ENCODE measurements at regions not wholly inside any gene's neighbourhood (a gene's known extent, or its start where the extent isn't known, plus 50 kb on each side); places are given as distances from the start of the nearest gene placed in this dataset.
"Not testable (repeated sequence)": the region's sequence is repeated elsewhere in the genome, so short reads cannot be mapped to it uniquely, and the experiment has no call there.

DNA sequence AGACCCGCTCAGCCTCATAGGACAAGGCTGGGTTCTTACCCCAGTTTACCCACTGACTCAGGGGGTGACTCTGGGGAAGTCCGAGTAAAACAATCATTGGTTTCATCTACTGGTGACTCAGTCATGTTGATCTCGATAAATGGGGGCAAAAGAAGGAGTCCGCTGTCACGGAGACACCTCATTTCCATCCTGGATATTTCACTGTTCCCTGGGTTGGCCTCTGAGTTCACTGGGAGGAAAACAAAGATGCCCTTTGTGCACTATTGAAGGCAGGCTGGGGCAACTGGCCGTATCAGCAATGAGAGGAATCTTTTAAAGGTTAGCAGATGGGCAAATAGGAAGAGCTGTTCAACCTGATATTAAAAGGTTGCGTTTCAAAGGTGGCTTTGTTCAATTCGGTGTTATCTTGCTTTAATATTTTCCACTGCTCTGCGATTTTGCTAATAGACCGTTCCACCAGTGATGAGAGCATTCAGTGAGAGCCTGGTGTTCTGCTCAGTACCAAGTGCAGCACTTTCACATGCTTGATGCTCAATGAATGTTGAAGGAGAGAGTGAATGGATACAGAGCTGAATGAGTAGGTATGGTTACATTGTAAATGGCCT, 110.2 kb upstream of the EGFLAM start:
- Histone ChIP-seq H3K36me3 (ENCODE audit: insufficient read depth, low read length) (no peaks in the 10 kb centered on the region), H3K4me1 (ENCODE audit: insufficient read depth, low read length) (no peaks in the 10 kb centered on the region), H3K9me3 (ENCODE audit: low read length) (no peaks in the 10 kb centered on the region), H3K27me3 (ENCODE audit: control insufficient read depth in 1 of 2, insufficient read depth in 2 of 2, low read length in 2 of 2) (no peaks in the 10 kb centered on the region), H3K27ac (ENCODE audit: low read depth, low read length) (no peak overlapping the region), H3K9ac (ENCODE audit: low read length) (no peak overlapping the region), H3K4me3 (ENCODE audit: low read depth in 1 of 2, low read length in 2 of 2) (no peak overlapping the region)

DNA sequence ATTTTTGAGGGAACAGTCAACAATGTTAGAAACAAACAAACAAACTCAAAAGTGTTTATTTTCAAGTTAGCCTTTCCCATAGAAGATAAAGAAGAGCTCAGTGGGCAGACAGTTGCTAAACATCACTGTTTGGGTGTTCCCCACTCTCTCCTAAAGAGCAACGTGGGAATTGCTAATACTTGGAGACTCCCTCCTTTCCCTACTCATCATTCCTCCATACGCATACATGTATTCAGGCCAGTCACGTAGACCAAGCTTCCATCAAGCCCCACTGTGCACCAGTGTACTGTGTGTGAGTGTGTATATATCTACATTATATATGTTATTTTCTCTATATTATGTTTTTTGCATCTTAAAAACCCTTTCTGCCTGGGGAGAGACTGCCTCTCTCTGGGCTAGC, 115.0 kb upstream of the EGFLAM start:
- Histone ChIP-seq H3K27me3 (ENCODE audit: control insufficient read depth in 1 of 2, insufficient read depth in 2 of 2, low read length in 2 of 2) (no peaks in the 10 kb centered on the region), H3K4me3 (ENCODE audit: low read depth in 1 of 2, low read length in 2 of 2) (no peak overlapping the region), H3K4me1 (ENCODE audit: insufficient read depth, low read length) (no peaks in the 10 kb centered on the region)

DNA sequence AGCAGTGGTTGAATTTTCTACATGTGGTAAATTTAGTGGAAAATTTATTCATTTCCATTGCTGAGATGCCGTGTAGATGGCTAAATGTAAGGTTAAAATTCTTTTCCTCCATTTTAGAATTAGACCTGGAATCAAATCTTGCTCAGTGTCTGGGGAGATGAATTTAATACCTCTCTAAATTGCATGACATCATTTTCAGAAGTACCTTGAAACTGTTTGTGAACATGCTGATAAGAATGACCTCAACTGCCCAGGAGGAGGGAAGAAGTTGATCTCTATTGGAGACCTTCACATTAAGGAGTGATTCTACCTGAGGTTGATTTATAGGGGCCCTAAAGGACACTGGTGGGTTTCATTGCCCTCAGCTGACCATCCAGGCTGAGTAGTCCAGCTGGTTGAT, 116.7 kb upstream of the EGFLAM start:
- Histone ChIP-seq H3K4me3 (ENCODE audit: low read depth in 1 of 2, low read length in 2 of 2) (no peak overlapping the region), H3K9ac (ENCODE audit: low read length) (no peak overlapping the region), H3K9me3 (ENCODE audit: low read length) (no peaks in the 10 kb centered on the region), H3K36me3 (ENCODE audit: insufficient read depth, low read length) (no peaks in the 10 kb centered on the region), H3K27ac (ENCODE audit: low read depth, low read length) (no peak overlapping the region), H3K4me1 (ENCODE audit: insufficient read depth, low read length) (no peaks in the 10 kb centered on the region), H3K27me3 (ENCODE audit: control insufficient read depth in 1 of 2, insufficient read depth in 2 of 2, low read length in 2 of 2) (no peaks in the 10 kb centered on the region)

More for the DNA sequence above, 115.0 kb upstream of the EGFLAM start:
- no peak overlapping the region for H3K27ac ChIP-seq (ENCODE audit: low read depth, low read length)
- H3K9me3 ChIP-seq (ENCODE audit: low read length) = no peaks in the 10 kb centered on the region
- H3K36me3 ChIP-seq (ENCODE audit: insufficient read depth, low read length) = no peaks in the 10 kb centered on the region
- no peak overlapping the region for H3K9ac ChIP-seq (ENCODE audit: low read length)

DNA sequence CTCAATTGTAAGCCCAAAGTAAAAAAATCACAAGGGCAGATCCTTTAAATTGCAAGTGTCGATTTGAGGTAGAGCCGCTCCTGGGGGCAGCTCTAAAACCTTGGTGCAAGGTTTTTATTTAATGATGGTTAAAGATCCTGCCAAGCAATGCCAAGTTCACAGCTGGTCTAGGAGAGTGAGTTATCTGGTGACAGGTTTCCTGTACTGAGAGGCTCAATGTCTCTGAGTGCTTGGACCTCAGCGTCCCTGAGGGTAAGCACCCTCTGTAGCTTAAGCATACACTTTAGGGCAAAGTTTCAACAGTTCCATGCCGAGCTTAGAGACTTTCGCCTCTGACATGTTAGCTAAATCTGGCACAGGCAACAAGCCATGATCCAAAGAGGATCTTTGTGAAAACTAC, 119.8 kb upstream of the EGFLAM start:
- Histone ChIP-seq H3K4me1 (ENCODE audit: insufficient read depth, low read length) (no peaks in the 10 kb centered on the region), H3K9ac (ENCODE audit: low read length) (no peak overlapping the region), H3K9me3 (ENCODE audit: low read length) (no peaks in the 10 kb centered on the region), H3K27ac (ENCODE audit: low read depth, low read length) (no peak overlapping the region), H3K4me3 (ENCODE audit: low read depth in 1 of 2, low read length in 2 of 2) (no peak overlapping the region), H3K27me3 (ENCODE audit: control insufficient read depth in 1 of 2, insufficient read depth in 2 of 2, low read length in 2 of 2) (no peaks in the 10 kb centered on the region), H3K36me3 (ENCODE audit: insufficient read depth, low read length) (no peaks in the 10 kb centered on the region)

DNA sequence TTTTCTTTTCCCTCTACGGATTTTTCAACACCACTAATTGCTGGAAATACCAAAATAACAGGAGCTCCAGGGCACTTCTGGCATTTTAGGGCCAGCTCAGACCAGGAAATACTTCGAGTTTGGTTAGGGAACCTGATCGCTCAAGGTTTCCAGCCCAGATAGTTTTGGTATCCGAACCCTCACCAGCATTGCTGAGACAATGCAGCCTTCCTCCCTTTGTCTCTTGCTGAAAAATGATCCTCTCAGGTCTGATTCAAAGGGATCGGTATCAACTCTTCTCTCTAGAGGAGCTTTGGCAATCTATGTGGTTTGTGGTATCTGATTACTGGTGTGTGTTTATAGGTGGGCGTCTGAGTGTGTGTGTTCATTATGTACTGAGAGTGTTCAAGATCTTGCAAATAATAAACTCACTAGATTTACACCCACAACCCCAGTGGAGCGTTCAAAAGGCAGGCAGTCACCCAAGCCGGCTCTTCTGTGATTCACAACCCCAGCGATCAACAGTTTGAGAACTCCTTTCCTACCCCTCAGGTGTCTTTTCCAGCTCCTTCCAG, 122.8 kb upstream of the EGFLAM start:
- Histone ChIP-seq H3K27ac (ENCODE audit: low read depth, low read length) (no peak overlapping the region), H3K27me3 (ENCODE audit: control insufficient read depth in 1 of 2, insufficient read depth in 2 of 2, low read length in 2 of 2) (no peaks in the 10 kb centered on the region), H3K9ac (ENCODE audit: low read length) (no peak overlapping the region), H3K4me3 (ENCODE audit: low read depth in 1 of 2, low read length in 2 of 2) (no peak overlapping the region), H3K4me1 (ENCODE audit: insufficient read depth, low read length) (peaks cover 15% of the 10 kb centered on the region), H3K36me3 (ENCODE audit: insufficient read depth, low read length) (no peaks in the 10 kb centered on the region), H3K9me3 (ENCODE audit: low read length) (no peaks in the 10 kb centered on the region)

DNA sequence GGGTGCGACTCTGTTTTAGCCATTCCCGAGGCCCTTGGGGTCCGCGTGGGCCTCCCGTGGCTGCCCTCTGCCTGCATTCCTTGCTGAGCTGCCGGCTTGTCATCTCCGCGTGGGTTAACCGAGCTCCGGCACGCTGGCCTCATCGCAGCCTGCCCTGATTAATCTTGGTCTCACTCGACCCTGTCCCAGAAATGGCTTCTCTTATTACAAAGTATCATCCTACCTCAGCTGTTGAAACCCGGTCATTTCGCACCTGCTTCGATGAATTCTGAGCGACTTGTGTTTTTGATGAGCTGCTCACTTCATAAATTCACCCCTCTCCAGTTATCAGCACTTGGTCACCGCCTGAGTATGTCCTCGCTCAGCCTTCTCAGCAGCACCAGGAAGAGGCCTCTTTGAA, 123.5 kb upstream of the EGFLAM start:
- H3K27ac ChIP-seq (ENCODE audit: low read depth, low read length) = no peak overlapping the region
- H3K27me3 ChIP-seq (ENCODE audit: control insufficient read depth in 1 of 2, insufficient read depth in 2 of 2, low read length in 2 of 2) = no peaks in the 10 kb centered on the region
- H3K4me1 ChIP-seq (ENCODE audit: insufficient read depth, low read length) = peaks cover 19% of the 10 kb centered on the region
- H3K9me3 ChIP-seq (ENCODE audit: low read length) = no peaks in the 10 kb centered on the region
- H3K4me3 ChIP-seq (ENCODE audit: low read depth in 1 of 2, low read length in 2 of 2) = no peak overlapping the region
- no peak overlapping the region for H3K9ac ChIP-seq (ENCODE audit: low read length)
- no peaks in the 10 kb centered on the region for H3K36me3 ChIP-seq (ENCODE audit: insufficient read depth, low read length)

DNA sequence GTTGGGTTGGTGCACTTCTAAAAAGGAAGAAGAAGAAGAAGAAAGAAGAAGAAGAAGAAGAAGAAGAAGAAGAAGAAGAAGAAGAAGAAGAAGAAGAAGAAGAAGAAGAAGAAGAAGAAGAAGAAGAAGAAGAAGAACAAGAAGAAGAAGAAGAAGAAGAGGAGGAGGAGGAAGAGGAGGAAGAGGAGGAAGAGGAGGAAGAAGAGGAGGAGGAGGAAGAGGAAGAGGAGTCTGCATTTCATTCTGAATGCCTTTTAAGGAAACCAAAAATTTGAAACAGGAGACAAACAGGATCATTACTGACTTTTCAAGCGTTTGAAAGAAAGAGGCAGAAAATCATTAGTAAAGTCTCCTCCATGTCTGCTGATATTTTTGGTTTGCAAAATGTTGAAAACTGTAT, 124.1 kb upstream of the EGFLAM start:
- H3K9ac ChIP-seq (ENCODE audit: low read length); H3K9me3 ChIP-seq (ENCODE audit: low read length); H3K4me3 ChIP-seq (ENCODE audit: low read depth in 1 of 2, low read length in 2 of 2); H3K27ac ChIP-seq (ENCODE audit: low read depth, low read length); H3K27me3 ChIP-seq (ENCODE audit: control insufficient read depth in 1 of 2, insufficient read depth in 2 of 2, low read length in 2 of 2); H3K36me3 ChIP-seq (ENCODE audit: insufficient read depth, low read length): not testable (repeated sequence)
- H3K4me1 ChIP-seq (ENCODE audit: insufficient read depth, low read length) = peaks cover 19% of the 10 kb centered on the region

DNA sequence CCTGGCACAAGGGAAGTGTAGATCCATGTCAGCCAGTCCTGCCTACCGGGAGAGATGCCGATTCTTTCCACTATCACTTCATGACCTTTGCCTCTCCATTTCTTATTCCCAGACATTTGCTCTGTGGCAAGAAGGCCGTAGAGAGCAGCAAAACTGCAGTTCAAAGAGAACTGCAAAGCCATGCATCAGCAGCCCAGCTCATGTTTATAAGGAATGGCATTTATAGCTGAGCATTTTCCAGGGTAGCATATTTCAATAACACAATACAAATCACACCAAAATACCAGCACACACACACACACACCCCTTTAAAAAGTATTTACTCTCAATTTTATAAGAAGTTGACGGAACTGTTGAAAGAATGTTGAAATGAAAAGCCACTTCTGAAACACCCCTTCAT, 126.7 kb upstream of the EGFLAM start:
- H3K36me3 ChIP-seq (ENCODE audit: insufficient read depth, low read length) = no peaks in the 10 kb centered on the region
- H3K27me3 ChIP-seq (ENCODE audit: control insufficient read depth in 1 of 2, insufficient read depth in 2 of 2, low read length in 2 of 2) = no peaks in the 10 kb centered on the region
- H3K4me3 ChIP-seq (ENCODE audit: low read depth in 1 of 2, low read length in 2 of 2) = no peak overlapping the region
- peak overlapping the region; percentile 27 for H3K27ac ChIP-seq (ENCODE audit: low read depth, low read length)
- no peaks in the 10 kb centered on the region for H3K9me3 ChIP-seq (ENCODE audit: low read length)
- H3K9ac ChIP-seq (ENCODE audit: low read length) = no peak overlapping the region
- peaks cover 19% of the 10 kb centered on the region for H3K4me1 ChIP-seq (ENCODE audit: insufficient read depth, low read length)

DNA sequence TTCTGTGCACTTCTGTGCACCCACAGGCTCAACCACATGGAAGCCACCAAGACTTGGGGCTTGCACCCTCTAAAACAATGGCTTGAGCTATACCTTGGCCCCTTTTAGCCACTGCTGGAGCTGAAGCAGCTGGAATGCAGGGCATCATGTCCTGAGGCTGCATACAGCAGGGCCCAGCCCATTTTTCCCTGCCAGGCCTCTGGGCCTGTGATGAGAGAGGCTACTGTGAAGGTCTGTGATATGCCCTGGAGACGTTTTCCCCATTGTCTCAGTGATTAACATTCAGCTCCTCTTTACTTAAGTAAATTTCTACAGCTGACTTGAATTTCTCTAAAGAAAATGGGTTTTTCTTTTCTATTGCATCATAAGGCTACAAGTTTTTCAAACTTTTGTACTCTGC, 134.0 kb upstream of the EGFLAM start:
- no peaks in the 10 kb centered on the region for H3K4me1 ChIP-seq (ENCODE audit: insufficient read depth, low read length)

DNA sequence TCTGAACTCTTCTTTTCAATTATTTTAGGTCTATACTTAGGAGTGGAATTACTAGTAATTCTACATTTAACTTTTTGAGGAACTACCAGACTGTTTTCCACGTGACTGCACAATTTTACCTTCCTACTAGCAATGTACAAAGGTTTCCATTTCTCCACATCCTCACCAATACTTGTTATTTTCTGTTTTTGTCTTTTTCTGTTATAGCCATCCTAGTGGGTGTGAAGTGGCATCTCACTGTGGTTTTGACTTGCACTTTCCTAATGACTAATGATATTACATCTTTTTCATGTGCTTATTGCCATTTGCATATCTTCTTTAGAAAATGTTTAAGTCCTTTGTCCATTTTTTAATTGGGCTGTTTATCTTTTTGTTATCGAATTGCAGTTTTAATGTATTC, 136.9 kb upstream of the EGFLAM start:
- Histone ChIP-seq H3K27ac (ENCODE audit: low read depth, low read length) (no peak overlapping the region), H3K4me3 (ENCODE audit: low read depth in 1 of 2, low read length in 2 of 2) (no peak overlapping the region), H3K27me3 (ENCODE audit: control insufficient read depth in 1 of 2, insufficient read depth in 2 of 2, low read length in 2 of 2) (no peaks in the 10 kb centered on the region), H3K9me3 (ENCODE audit: low read length) (no peaks in the 10 kb centered on the region), H3K4me1 (ENCODE audit: insufficient read depth, low read length) (no peaks in the 10 kb centered on the region), H3K9ac (ENCODE audit: low read length) (no peak overlapping the region), H3K36me3 (ENCODE audit: insufficient read depth, low read length) (no peaks in the 10 kb centered on the region)

More for the DNA sequence above, 134.0 kb upstream of the EGFLAM start:
- Histone ChIP-seq H3K27me3 (ENCODE audit: control insufficient read depth in 1 of 2, insufficient read depth in 2 of 2, low read length in 2 of 2) (no peaks in the 10 kb centered on the region), H3K9ac (ENCODE audit: low read length) (no peak overlapping the region), H3K27ac (ENCODE audit: low read depth, low read length) (no peak overlapping the region), H3K9me3 (ENCODE audit: low read length) (no peaks in the 10 kb centered on the region), H3K36me3 (ENCODE audit: insufficient read depth, low read length) (no peaks in the 10 kb centered on the region), H3K4me3 (ENCODE audit: low read depth in 1 of 2, low read length in 2 of 2) (no peak overlapping the region)

DNA sequence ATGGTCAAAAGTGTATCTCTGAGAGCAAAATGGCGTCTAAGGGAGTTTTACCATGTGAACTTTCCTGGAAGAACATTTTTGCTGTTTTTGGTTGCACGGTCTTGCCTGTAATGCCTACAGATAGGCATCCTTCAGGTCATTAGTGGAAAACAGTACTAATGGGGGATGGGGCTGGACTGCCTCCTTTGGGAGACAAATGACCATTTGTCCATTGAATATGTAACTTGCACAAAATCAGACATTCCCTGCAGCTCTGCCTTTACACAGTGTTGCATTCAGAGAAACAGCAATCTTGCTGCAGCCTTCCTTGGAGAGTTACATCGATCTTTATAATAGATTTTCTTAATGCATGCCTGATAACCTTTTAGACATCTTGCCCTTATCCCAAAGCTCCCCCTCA, 138.5 kb upstream of the EGFLAM start:
- no peaks in the 10 kb centered on the region for H3K4me1 ChIP-seq (ENCODE audit: insufficient read depth, low read length)
- no peaks in the 10 kb centered on the region for H3K9me3 ChIP-seq (ENCODE audit: low read length)
- H3K4me3 ChIP-seq (ENCODE audit: low read depth in 1 of 2, low read length in 2 of 2) = no peak overlapping the region
- no peaks in the 10 kb centered on the region for H3K27me3 ChIP-seq (ENCODE audit: control insufficient read depth in 1 of 2, insufficient read depth in 2 of 2, low read length in 2 of 2)
- H3K9ac ChIP-seq (ENCODE audit: low read length) = no peak overlapping the region
- H3K36me3 ChIP-seq (ENCODE audit: insufficient read depth, low read length) = no peaks in the 10 kb centered on the region
- H3K27ac ChIP-seq (ENCODE audit: low read depth, low read length) = no peak overlapping the region

DNA sequence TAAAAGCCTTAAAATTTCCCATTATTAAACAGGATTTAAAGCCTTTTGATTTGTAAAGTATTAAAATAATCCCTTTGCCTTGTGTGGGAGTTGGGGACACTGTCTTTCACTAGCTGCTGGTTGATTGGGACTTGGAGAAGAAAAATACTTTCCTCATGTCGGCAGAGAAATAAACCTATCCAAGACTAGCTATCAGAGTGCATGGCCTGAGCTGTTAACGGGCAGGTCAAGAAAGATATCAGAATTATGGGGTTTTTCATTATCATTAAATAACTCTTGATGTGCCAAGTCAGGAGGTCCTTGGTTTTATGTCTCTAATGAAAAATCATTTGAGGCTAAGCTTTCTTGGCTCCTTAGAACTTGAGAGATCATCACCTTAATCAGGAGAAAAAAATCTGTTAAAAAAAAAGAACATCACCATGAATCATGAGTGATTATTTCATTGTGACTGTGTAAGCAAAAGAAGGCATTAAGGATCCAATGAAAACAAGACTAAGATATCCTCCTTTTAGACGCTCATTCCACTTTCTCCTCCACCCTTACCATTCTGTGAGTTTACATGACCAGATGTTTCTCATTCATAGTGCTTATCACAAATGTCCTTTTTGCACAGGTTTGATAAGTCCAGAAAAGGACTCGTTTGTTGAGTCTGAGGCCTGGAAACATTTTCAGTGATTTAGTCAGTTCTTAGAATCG, 140.4 kb upstream of the EGFLAM start:
- H3K9ac ChIP-seq (ENCODE audit: low read length) = no peak overlapping the region
- H3K27me3 ChIP-seq (ENCODE audit: control insufficient read depth in 1 of 2, insufficient read depth in 2 of 2, low read length in 2 of 2) = no peaks in the 10 kb centered on the region
- H3K4me3 ChIP-seq (ENCODE audit: low read depth in 1 of 2, low read length in 2 of 2) = no peak overlapping the region

More for the DNA sequence above, 140.4 kb upstream of the EGFLAM start:
- no peaks in the 10 kb centered on the region for H3K4me1 ChIP-seq (ENCODE audit: insufficient read depth, low read length)
- H3K9me3 ChIP-seq (ENCODE audit: low read length) = no peaks in the 10 kb centered on the region
- no peaks in the 10 kb centered on the region for H3K36me3 ChIP-seq (ENCODE audit: insufficient read depth, low read length)
- H3K27ac ChIP-seq (ENCODE audit: low read depth, low read length) = no peak overlapping the region

Measured in muscle layer of colon (tissue), 2 donors.